ENCODE measurements at regions not wholly inside any gene's neighbourhood (a gene's known extent, or its start where the extent isn't known, plus 50 kb on each side); places are given as distances from the start of the nearest gene placed in this dataset.

GRCh38 chr15:93700051-93700450 lies 531.3 kb upstream of the MCTP2 start:
- H3K9ac ChIP-seq (ENCODE audit: insufficient read depth in 1 of 2, low read depth in 2 of 2, low read length in 2 of 2): no peak overlapping the region
- no peaks in the 10 kb centered on the region for H3K9me1 ChIP-seq (ENCODE audit: control insufficient read depth, insufficient read depth, low read length)
- no peaks in the 10 kb centered on the region for H3K36me3 ChIP-seq (ENCODE audit: control insufficient read depth, insufficient read depth, low read length)
- 5% methylated on average over 1 of the region's 1 CpG for WGBS (ENCODE audit: insufficient coverage, low coverage, missing lambda C conversion rate)
- H3K4me1 ChIP-seq (replicated peaks in 1 of 2; ENCODE audit: control insufficient read depth in 2 of 2, insufficient read depth in 2 of 2, low read length in 2 of 2): no peaks in the 10 kb centered on the region
- TF ChIP-seq, protein P1, sequence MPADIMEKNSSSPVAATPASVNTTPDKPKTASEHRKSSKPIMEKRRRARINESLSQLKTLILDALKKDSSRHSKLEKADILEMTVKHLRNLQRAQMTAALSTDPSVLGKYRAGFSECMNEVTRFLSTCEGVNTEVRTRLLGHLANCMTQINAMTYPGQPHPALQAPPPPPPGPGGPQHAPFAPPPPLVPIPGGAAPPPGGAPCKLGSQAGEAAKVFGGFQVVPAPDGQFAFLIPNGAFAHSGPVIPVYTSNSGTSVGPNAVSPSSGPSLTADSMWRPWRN (IDR thresholded peaks at IDR 0.05; ENCODE audit: low read depth): no peak
- TF ChIP-seq HDGF (IDR thresholded peaks at IDR 0.05): no peak
- TF ChIP-seq SRF (CRISPR knock-in tag; IDR thresholded peaks at IDR 0.05): no peak
- no peak for TF ChIP-seq GATA2 (CRISPR knock-in tag; IDR thresholded peaks at IDR 0.05)
- TF ChIP-seq NR2C1 (IDR thresholded peaks at IDR 0.05): no peak
- no peak for TF ChIP-seq NR2C1 (tag; IDR thresholded peaks at IDR 0.05)
- TF ChIP-seq, protein P2, sequence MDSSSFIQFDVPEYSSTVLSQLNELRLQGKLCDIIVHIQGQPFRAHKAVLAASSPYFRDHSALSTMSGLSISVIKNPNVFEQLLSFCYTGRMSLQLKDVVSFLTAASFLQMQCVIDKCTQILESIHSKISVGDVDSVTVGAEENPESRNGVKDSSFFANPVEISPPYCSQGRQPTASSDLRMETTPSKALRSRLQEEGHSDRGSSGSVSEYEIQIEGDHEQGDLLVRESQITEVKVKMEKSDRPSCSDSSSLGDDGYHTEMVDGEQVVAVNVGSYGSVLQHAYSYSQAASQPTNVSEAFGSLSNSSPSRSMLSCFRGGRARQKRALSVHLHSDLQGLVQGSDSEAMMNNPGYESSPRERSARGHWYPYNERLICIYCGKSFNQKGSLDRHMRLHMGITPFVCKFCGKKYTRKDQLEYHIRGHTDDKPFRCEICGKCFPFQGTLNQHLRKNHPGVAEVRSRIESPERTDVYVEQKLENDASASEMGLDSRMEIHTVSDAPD (CRISPR knock-in tag; IDR thresholded peaks at IDR 0.05): no peak
- no peak for TF ChIP-seq POLR2H (tag; IDR thresholded peaks at IDR 0.05; ENCODE audit: low read depth)
- TF ChIP-seq NCOA4 (IDR thresholded peaks at IDR 0.05; ENCODE audit: partially characterized antibody): no peak
- no peak for TF ChIP-seq DIDO1 (tag; IDR thresholded peaks at IDR 0.05; ENCODE audit: low read depth)
- TF ChIP-seq ETV6 (IDR thresholded peaks at IDR 0.05; ENCODE audit: borderline replicate concordance in 1 of 2, low read depth in 2 of 2, low read length in 1 of 2): no peak
- TF ChIP-seq ETV6 (CRISPR knock-in tag; IDR thresholded peaks at IDR 0.05; ENCODE audit: borderline replicate concordance): no peak
- no peak for TF ChIP-seq SMAD3 (CRISPR knock-in tag; conservative IDR thresholded peaks at IDR 0.05)
- no peak for TF ChIP-seq TEAD2 (tag; IDR thresholded peaks at IDR 0.05)
- no peak for TF ChIP-seq KAT2B (IDR thresholded peaks at IDR 0.05; ENCODE audit: low read depth, low read length)
- no peak overlapping the region for H3K27ac ChIP-seq (ENCODE audit: extremely low read depth, low read depth, low read length)
- ChIA-PET CTCF (ENCODE audit: low intra/inter-chr PET ratio) (no interaction called here), POLR2A (no interaction called here)
- no peak overlapping the region for H3K4me2 ChIP-seq (ENCODE audit: insufficient read depth, low read length)
- FAIRE-seq (no peak), ATAC-seq (no peak), DNase-seq (ENCODE audit: extremely low read depth in 1 of 4, low spot score in 3 of 4) (no peak)
- no peak overlapping the region for H3K4me3 ChIP-seq
- no peaks in the 10 kb centered on the region for H3K9me3 ChIP-seq (replicated peaks; ENCODE audit: control insufficient read depth, insufficient read depth, low read depth, low read length)
- H4K20me1 ChIP-seq (replicated peaks; ENCODE audit: control insufficient read depth, insufficient read depth, low read length): no peaks in the 10 kb centered on the region
- no peaks in the 10 kb centered on the region for H3K79me2 ChIP-seq (ENCODE audit: control insufficient read depth, insufficient read depth, low read length)
- no peaks in the 10 kb centered on the region for H3K27me3 ChIP-seq (ENCODE audit: control insufficient read depth in 2 of 2, insufficient read depth in 2 of 2, low read length in 2 of 2)
- no TSS peak for BruUV-seq (replicated peaks)
- no peak overlapping the region for H2AFZ ChIP-seq (ENCODE audit: low read depth, low read length)
- intact Hi-C loops (cut with micrococcal nuclease): no loop called here
- in situ Hi-C loops (cut with MboI): no loop called here

Data from K562 (cell line).